GM18502 (cell line): ENCODE measurements at regions not wholly inside any gene's neighbourhood (a gene's known extent, or its start where the extent isn't known, plus 50 kb on each side); places are given as distances from the start of the nearest gene placed in this dataset.
"Not testable (repeated sequence)": the region's sequence is repeated elsewhere in the genome, so short reads cannot be mapped to it uniquely, and the experiment has no call there.

Experiments
- ATAC-seq: cut with Tn5 transposase; IDR thresholded peaks from one replicate; pipeline ENCODE4 v1.9.1; 2021; ENCODE audit warnings: mild to moderate bottlenecking; ENCODE audit not compliant: unreplicated experiment, poor library complexity

DNA sequence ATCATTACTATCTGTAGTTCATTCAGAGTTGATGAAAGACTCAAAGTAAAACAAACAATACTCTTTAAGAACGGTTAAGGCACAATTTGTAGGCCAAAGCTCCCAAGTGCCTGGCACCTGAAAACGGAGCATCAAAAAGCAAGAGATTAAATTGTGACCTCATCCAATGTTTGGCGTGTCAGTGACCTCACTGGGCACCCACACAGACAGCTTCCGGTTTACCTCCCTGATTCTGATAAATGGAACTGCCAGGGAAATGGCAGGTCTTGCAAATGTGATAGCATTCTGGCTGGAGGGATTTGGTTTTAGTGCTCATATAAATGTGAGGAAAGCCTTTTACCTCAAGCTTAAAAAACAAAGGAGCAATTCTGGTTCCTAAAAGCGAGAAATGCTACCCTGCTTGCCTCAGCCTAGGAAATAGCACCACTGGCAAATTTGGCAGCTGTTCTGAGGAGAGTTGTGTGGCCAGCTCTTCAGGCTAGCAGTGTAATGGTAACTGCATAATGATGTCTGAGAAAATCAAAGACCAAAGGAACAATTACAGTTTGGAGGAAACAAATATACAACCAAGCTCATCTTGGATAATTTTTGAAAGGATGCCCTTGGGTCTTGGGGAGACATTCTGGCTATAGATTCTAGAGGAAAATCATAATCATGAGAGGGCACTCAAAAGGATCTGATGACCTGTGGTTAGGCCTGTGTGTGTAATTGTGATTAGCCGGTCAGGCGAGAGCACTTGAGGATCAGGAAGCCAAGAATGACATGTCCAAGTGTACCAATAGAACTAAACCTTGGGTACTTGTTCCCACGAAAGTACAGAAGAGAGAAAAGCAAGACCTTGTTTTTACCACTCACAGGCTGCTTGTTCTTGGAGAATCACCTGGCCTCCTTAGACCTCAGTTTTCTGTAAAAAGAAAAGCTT is 174.3 kb downstream of the TFAP2B start:
- ATAC-seq = no peak

DNA sequence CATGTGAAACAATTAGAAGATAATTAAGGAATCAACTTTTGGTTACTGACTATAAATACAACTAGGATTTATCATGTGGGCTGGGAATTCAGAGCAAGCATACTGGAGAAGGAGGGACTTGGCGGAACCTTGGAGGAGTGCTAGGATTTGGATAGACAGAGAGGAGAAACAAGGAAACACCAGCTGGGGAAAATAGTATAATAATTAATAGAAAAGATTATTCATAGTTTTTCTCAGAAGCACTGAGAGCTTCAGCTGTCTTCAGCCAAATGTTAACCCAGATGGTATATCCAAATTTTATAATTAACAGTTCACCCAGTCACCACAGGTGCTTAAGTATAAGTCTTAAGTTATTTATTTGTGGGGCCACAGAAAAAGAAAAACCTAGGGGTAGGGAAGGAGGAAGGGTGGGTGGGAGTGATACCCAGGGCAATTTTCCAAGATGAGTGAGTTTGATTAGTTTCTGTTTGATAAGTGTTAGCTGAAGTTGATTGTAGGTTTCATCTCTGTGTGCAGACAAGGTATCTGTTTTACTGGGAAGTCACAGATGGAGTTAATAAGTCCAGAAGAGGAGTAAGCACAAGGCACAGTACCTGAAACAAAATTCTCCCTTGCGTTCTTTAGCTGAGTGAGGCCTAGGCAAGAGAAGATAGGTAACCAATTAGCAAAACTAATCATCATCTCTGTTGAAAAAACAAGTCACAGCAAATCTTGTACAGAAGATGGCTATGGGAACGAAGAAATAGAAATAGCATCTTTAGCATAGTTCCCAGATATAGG is 175.5 kb downstream of the TFAP2B start:
- no peak for ATAC-seq

DNA sequence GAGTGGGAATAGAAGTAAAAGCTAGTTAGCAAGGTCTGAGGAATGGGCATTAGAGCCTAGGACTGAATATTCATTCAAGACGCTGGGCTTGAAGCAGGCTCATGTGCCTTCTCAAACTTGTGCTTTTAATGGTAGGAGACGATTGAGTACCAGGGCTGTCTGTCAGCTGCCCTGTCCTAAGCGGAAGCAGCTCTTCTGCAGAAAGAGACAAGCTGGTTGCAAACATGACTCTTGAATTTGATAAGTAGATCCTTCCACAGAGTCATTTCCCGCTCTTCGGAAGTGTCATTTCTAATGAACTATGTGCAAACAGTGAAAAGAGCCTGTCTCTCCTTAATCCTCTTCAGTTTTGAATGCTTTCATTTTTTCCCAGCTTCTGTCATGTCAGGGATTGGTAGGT is 176.4 kb downstream of the TFAP2B start:
- no peak for ATAC-seq

DNA sequence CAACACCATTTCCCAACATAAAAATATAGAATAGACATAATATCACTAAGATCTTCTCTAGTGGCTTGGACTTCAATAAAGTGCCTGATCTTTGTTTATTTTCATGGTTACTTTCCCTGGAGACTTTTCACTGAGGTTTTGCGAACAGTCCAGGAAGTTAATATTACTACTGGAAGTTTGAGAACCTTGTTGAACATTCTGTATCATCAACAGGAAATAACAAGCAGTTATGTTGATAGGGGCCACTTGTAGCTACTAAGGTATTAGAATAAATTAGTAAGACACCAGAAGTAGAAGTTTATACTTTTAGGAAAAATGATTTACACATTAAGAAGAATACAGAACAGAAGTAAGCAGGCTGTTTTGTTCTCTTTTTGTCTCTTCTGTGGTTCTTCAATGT is 180.2 kb downstream of the TFAP2B start:
- no peak for ATAC-seq

DNA sequence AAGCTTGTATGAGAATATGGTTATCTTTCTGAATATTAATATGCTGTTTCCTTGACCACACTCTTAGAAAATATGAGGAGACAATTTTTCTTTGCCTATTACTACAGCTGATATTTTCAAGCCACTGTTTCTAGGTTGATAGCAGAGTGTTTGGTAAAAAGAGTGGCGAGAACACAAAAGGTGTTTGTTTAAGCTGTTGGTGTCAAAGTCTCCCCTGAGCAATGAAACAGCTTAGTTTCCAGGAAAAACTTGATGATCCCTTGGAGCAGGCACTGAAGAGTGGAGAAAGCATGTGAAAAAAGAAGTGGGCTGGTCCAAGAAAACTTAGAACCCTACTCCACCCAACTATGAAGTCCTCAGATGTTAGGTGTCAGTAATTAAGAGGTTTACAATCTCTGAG is 182.7 kb downstream of the TFAP2B start:
- ATAC-seq = no peak

DNA sequence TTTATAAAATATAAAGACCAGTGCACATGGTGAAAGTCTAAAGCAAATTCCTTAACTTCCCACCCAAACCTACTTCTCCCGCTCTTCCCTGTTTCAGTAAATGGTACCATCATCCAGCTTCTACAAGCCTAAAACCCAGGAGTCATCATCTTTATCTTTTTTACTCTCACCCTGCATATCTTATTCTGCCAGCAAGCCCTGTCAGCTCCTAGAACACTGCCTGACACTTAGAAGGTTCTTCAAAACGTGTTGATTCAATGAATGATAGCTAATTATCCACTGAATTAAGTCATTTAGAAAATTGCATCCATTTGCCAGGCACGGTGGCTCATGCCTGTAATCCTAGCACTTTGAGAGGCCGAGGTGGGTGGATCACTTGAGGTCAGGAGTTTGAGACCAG is 185.7 kb downstream of the TFAP2B start:
- no peak for ATAC-seq

DNA sequence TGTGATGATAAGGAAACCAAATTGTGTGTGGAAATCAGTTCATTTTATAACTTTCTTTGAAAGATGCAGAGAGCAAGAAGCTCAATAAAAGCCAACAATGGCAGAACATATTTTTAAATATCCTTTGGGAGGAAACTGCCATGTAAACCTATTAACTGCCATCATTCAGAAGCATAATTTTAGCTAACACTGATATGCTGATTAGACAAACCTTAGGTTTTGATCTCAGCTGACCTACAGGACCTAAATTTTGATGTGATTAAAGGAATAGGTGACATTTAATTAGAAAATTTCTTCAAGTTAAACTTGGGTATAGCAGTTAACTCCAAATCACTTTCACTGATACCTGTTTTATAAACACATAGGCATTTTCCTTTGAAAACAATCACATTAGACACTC is 187.1 kb downstream of the TFAP2B start:
- no peak for ATAC-seq

DNA sequence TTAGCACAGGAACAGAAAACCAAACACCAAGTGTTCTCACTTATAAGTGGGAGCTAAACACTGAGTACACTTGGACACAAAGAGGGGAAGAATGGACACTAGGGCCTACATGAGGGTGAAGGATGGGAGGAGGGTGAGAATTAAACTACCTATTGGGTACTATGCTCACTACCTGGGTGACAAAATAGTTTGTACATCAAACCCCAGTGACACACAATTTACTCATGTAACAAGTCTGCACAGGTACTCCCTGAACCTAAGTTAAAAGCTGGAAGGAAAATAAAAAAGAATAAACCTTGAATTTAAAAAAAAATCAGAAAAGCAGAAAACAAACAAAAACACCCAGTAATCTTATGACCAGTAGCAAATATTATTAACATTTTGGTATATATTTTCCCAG is 188.6 kb downstream of the TFAP2B start:
- no peak for ATAC-seq

DNA sequence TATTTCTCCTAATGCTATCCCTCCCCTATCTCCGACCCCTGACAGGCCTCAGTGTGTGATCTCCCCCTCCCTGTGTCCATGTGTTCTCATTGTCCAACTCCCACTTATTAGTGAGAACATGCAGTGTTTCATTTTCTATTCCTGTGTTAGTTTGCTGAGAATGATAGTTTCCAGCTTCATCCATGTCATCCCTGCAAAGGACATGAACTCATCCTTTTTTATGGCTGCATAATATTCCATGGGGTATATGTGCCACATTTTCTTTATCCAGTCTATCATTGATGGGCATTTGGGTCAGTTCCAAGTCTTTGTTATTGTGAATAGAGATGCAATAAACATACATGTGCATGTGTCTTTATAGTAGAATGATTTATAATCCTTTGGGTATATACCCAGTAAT is 190.0 kb downstream of the TFAP2B start:
- not testable (repeated sequence) for ATAC-seq

DNA sequence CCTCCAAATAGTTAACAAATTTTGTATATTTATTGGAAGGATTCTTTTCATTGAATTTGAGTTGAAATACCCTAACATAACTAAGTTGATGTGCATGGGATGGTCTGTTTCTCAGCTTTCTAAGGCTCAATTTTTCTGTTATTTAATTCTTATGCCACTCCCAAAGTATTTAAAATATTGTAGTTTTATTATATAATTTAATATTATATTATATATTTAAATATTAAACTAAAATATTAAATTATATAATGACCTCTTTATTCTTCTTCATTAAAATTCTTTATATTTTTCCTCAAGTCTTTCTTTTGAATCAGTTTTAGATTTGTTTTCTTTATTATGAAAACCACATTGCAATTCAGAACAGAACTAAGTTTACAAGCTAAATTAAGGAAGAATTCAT is 194.7 kb downstream of the TFAP2B start:
- ATAC-seq = no peak

DNA sequence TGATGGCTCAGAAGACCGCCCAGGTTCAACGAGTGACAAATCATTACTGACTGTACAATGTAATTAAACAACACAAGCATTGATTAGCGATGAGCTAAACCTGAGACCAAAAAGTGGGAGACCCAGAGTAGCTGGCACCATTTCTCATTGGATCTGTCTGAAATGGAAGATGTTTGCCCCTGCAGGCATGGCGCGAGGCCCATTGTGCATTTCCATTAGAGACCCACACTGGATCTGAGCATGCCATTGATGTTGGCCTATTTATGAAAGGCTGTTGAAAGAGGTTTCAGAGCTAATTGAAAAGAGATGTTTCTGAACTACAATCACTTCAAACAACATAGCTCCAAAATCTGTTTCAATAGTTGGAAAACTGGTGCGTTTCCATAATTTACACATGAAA is 196.7 kb downstream of the TFAP2B start:
- no peak for ATAC-seq

DNA sequence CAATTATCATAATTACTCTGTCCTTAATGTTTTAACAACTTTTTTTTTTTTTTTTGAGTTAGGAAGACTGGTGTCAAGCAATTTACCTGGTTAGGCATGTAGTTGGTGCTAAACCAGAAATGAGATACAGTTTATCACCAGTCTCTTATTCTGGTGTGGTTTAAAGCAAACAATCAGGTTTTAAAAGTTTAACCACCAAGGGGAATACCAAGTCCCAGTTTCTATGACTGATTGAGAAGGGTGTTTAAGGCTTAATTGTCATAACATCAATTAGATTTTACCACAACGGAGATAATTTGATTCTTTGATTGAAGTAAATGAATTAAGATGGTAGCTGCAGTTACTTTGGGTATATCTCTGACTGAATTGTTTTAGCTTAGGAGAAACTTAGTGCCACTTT is 197.8 kb downstream of the TFAP2B start:
- ATAC-seq = no peak

DNA sequence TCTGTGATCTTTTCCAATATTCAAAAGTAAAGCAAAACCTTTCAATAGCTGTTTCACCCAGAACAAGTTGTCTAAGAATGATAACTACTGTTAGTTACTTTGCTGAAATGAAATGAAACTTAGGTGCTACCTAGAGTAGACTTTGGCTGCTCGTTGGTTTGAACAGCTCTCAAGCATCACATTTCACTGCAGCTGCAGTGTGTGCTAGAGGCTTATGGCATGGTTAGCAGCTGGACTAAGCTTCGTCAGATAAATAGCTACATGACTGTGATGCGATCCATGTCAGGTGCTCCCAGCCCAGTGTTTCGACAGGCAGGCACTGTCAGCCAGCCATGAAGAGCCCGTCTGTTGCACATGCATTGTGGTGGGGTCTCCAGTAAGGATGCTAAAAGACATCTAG is 201.1 kb downstream of the TFAP2B start:
- no peak for ATAC-seq

DNA sequence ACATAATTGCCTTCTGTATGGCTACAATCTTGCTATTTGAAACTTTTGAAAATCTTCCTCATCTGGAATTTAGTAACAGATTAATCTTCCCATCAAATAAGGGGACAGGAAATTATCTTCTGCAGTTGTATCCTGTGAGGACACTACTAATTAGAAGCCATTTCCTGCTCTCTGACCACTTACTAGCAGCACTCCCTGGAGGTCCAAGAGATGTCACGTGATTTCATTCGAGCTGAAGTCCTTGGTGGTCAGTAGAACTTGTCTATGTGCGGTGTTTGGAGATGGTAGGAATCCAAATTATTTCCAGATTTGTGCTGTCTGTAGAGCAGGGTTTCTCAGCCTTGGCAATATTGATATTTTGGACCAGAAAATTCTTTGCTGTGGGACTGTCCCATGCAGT is 202.5 kb downstream of the TFAP2B start:
- ATAC-seq = no peak

DNA sequence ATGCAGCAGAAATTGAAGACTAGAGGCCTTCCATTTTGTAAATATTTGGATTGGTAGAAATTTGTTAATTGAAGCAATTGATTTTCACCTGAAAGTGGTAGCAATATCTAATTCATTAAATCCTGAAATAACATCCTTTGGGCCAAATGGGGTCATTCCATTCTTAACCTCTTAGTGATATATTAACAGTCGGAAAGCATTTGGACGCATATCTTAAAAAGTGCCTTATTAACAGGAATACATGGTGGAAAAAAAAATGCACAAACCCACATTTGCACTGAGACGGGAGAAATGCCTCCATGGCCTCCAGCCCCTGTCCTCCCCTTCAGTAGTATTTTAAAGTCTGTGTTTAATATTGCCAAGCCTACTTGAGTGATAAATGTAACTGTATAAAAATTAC is 205.5 kb downstream of the TFAP2B start:
- no peak for ATAC-seq

DNA sequence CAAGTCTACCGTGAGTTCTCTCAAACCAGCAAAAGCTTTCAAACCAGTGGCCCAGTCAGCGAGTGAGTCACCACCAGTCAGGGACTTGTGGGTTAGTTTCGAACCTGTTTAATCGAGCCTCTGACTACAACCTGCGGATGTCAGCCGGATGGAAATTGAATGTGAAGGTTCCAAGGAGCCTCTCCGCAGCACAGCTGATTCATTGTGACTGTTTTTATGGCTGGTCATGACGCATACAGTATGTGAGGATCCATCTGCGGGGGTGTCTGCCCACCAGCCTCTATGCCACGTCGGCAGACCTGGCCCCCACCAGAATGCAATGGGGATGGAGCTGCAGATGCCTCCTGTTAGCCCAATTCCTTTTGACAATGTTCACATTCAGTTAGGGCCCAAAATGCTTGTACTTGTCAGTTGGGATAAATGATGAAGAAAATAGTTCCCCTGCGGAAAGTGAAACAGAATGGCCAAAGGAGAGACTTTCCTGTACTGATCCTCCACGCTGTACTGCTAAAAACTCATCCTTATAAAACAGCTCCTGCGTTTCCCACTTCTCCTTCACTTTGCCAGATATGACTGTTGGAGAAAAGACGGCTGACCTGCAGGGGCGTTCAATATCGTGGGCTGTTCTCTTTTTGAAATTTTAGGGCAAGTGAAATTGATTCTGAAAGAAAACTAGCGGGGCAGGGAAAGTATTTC is 206.6 kb downstream of the TFAP2B start:
- ATAC-seq = no peak

DNA sequence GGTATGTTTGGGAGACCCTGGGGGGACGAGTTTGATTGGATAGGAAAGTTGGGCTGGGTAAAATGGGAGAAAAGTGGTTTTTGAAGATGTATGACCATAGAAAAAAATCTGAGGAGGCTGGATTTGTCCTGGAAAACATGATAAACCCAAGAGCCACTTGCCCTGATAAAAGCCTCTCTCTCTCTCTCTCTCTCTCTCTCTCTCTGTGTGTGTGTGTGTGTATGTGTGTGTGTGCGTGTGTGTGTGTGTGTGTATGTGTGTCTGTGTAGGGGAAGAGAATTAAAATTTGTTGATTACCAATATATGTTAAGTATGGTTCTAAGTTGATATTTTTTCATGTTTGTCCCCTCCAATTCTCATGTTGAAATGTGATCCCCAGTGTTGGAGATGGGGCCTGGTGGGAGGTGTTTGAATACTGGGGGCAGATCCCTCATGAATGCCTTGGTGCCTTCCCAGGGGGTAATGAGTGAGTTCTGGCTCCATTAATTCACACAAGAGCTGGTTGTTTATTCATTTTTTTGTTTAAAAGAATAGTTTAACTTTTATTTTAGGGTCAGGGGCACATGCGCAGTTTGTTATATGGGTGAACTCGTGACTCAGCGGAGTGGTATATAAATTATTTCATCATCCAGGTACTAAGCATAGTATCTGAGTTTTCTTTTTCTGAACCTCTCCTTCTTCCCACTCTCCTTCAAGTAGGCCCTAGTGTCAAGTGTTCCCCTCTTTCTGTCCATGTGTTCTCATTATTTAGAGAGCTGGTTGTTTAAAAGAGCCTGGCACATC is 208.8 kb downstream of the TFAP2B start:
- no peak for ATAC-seq

DNA sequence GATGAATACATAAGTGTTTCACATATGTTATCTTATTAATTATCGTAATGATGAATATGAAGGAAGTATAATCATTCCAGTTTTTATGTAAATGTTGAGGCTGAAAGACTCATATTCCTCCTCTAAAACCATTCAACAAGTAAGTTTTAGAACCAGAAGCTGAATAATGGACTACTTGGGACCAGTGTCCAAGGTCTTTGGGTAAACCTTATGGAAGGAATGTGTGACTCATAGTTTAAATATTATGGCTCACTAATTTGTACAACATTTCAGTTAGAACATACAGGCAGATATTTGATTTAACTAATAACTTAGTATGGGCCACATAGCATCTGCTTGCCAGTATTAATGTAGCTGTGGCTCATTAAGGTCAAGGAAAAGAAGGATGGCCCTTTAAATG is 209.6 kb downstream of the TFAP2B start:
- ATAC-seq = no peak

DNA sequence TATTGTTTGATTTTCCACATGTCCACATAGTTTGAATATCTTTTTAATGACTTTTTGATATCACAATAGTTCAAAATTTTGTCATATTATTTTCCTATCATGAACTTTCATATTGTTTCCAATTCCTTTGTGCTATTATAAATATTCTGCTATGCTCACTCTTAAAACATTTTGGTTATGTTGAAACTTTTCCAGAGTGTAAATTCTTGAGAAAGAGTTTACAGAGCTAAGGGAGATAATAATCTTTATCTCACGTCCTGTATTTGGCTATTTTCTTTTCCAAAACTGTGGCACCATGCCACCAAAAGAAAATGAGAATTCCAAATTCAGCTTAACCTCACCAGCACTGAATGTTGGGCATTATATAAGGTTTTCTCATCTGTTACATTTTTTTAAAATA is 210.9 kb downstream of the TFAP2B start:
- ATAC-seq = no peak

DNA sequence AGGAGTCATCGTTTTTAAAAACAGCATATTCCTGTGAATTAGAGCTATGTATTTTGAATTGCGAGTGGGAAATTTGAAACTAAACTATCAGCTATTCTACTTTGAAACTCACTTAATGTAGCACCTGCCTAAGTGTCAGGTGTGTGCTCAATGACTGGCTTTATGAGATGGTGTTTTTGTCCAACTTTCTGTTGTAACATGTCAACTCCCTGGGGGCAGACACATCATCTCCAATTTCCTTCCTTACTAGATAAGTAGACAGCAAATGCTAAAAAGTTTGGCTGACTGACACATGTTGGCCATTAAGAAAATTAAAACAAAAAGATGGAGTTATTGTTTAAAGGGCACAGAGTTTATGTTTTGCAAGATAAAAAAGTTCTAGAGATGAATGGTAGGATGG is 226.9 kb downstream of the TFAP2B start:
- no peak for ATAC-seq
